ENCODE measurements at regions not wholly inside any gene's neighbourhood (a gene's known extent, or its start where the extent isn't known, plus 50 kb on each side); places are given as distances from the start of the nearest gene placed in this dataset.
A peak's percentile ranks its signal among the peaks of the same experiment; 100 is the strongest.
"Not testable (repeated sequence)": the region's sequence is repeated elsewhere in the genome, so short reads cannot be mapped to it uniquely, and the experiment has no call there.

DNA sequence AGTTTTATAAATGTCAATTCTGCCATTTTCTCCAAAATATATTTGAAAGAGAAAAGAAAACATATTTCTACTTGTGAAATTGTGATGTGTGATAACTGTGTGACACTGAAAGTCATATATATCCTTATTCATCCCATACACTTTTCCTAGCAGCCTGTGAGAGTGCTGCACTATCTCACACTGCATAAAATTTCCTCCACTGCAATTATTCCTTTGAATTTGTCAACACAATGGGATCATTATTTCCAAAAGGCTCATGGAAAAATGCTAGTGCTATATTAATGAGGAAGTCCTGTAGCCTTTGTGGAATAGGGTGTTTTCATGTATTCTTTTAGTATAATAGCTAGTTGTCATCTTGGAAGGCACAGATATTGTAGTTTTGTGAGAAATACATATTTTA, 504.1 kb downstream of the RPL10L start:
- DNase-seq (ENCODE audit: low read depth), result no peak

DNA sequence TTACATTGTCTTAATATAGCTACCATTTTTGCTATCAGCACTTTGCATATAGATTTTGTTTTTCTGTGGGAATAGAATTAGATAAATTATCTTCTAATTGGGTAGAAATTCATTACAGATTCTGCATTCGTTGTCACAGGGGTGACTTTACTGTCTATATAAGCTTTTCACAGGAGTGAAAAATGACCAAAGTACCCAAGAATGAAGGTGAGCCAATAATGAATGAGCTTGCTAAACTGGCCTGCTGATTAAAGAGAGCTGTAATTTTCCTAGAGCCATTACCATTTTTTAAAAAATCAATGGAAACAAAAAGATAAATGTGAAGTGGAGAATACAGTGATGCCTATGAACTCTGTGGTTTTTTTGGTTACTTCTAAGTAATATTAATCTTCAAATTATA, 504.6 kb downstream of the RPL10L start:
- DNase-seq (ENCODE audit: low read depth), result no peak

DNA sequence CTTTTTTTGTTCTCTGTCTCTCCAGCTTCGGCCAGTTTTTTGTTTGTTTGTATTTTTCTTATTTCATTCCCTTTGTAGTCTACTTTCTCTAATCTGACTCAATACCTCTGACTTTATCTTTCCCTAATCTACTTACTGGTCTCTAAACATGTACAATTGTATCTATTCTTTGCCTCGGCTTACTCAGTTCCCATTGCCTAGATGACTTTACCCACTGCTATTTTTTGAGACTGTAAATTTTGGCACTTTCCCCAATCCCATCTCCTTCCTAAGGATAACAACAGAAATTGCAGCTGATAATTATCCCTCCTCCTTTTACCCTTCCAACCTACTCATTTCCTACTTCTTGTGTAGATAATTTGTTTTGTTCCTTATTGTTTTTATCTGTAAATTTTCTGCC, 511.1 kb downstream of the RPL10L start:
- peak; percentile 25 for DNase-seq (ENCODE audit: low read depth)

DNA sequence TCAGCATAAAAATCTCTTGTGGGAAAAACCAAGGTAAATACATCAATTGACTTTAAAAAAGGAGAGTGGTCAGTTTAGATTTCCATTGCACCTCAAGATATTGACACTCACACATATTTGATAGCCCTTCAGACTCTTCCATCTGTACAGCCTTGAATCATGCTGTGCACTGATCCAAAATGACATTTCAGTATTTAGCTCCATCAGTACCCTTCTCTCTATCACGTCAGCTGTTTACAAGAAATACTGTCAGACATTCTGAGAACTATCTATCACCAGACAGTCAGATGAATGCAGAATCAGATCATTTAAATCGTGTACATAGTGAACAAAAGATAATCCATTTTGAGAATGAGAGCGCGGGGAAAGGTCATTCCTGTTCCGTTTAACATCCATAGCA, 511.9 kb downstream of the RPL10L start:
- DNase-seq (ENCODE audit: low read depth), result no peak

DNA sequence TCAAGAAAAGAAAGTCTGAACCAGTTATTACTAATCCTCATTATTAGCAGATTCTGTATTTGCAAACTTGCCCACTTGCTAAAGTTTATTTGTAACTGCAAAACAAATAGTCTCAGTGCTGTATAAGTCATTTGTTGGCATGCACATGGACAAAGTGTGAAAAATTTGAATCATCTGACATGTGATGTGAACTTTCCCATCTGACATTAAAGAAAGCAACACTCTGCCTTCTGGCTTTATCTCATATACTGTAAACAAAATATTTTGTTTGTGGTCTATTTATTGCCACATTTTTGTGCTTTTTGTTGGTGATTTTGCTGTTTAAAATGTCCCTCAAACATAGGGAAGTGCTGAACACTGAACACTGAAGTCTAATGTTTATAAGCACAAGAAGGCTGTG, 513.8 kb downstream of the RPL10L start:
- no peak for DNase-seq (ENCODE audit: low read depth)

DNA sequence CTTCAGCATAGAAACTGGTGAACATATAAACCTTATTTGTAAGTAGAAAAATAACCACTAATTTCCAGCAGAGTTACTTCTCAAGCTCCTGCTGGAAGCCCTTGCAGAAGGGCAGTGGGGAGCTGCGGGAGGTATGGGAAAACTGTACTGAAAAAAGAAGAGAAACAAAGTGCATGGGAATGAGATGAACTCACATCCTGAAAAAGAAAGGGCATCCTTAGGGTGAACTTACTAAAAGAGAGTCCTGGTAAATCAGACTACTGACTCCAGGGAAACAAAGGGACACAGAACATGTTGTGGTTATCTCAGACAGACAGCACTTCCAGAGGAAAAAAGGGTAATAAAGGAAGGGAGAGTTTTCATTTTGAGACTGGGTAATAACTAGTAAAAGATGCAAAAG, 515.1 kb downstream of the RPL10L start:
- DNase-seq (ENCODE audit: low read depth), result no peak

DNA sequence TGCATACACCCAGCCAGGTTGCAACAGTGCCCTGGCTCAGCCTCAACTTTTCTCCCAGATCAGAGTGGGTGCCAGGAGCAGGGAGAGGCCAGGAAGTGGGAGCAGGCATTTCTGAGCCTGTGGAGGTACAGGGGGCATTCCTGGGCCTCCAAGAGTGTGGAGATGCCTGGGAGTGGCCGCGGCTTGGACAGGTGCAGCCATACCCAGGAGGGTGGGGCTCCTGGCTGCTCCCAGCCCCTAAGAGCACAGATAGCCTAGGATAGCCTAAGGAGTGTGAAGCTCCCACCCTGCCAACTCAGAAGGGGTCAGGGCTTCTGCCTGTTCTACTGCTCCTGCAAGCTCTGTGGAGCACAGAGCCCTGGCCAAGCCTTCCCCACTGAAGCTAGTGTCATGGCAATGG, 543.4 kb downstream of the RPL10L start:
- no peak for DNase-seq (ENCODE audit: low read depth)

GRCh38 chr14:46100901-46101300, 550.7 kb downstream of the RPL10L start:
- DNase-seq (ENCODE audit: low read depth), result not testable (repeated sequence)

DNA sequence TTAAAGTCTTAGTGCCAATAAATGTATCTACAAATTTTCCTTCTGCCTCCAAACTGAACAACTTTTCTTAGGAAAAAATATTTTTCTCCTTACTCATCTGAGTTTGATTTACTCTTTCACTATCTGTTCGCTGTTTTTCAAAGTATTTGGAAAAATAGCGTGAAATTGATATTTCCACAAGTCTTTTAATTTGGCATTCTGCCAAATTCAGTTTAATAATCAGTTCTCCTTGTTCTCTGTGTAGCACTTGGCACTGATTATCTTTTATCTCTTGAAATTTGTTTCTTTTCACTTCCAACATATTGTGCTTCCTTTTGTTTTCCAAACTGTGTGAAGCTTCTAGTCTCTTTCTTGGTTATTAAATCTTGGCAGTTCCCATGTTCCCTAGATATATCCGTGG, 559.8 kb downstream of the RPL10L start:
- DNase-seq (ENCODE audit: low read depth), result no peak

DNA sequence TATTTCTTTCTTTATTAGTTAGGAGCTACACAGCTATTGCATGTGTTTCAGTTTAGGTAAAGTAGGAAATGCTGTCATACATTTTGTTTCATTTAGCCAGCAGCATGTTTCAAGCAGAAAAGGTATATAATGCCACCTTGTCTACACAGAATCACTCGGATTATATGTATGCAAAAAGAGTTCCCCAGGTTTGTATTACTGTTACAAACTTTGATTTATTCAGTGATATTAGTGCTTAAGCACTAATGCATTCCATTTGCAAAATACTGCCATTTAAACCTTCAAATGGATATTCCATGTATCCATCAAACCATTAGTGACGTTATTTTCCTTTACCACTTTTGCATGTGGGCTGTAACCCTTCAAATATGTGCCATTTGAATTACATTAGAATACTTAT, 564.0 kb downstream of the RPL10L start:
- no peak for DNase-seq (ENCODE audit: low read depth)

GRCh38 chr14:46074061-46074460, 577.5 kb downstream of the RPL10L start:
- no peak for DNase-seq (ENCODE audit: low read depth)

DNA sequence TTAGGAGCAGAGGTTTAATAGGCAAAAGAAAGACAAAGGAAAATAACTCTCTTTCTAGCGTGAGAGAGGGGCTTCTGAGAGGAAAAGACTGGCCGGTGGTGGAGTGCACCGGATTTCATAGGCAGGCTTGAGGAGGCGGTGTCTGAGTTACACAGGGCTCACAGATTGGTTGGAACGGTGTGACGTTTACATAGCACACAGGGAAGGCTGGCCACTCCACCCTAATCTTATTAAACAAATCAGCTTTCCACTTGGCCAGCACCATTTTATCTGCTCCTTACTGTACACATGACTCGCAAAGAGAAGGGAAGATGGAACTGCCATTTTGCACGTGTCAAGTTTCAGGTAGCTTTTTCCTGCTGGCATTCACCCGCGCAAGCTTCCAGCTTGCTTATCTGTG, 587.7 kb downstream of the RPL10L start:
- peak; percentile 56 for DNase-seq (ENCODE audit: low read depth)

- no peak for DNase-seq (ENCODE audit: low read depth)
Observed at GRCh38 chr14:46058964-46059563, 592.5 kb downstream of the RPL10L start.

- DNase-seq (ENCODE audit: low read depth), result no peak
Observed at GRCh38 chr14:46057799-46058198, 593.8 kb downstream of the RPL10L start.

DNA sequence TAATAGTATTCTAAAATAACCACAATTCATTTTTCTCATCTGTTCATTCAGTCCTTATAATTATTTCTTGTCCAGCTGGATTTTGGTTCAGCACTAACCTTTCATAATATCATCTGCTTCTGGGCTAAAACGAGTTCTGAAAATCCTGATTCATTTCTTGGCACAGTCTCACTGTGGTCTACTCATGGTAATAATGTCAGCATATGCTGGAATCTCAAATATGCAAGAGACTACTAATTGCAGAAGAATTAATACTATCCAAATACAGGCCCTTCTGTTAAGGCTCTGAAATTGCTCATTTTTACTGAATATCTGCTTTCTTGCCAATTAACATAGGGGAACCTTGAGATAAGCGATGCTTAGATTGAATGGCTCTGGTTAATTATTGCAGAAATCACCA, 597.1 kb downstream of the RPL10L start:
- DNase-seq (ENCODE audit: low read depth), result peak; percentile 80

DNA sequence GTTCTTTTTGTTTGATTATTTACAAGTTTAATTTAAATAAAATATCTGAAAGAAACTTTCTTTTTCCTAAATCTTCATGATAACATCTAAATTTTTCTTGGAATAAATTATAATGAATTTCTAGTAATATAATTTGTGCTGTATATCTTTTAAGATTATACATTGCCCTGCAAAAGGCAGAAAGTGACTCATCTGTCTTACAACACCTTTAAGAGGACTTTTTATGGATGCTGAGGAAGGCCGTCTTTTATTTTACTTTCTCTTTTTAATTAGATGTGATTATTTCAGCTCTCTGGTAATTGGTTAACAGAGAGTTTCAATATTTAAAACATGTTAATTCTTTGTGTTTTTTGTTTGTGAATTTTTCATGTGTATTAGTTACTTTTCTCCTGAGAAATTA, 598.4 kb downstream of the RPL10L start:
- no peak for DNase-seq (ENCODE audit: low read depth)

DNA sequence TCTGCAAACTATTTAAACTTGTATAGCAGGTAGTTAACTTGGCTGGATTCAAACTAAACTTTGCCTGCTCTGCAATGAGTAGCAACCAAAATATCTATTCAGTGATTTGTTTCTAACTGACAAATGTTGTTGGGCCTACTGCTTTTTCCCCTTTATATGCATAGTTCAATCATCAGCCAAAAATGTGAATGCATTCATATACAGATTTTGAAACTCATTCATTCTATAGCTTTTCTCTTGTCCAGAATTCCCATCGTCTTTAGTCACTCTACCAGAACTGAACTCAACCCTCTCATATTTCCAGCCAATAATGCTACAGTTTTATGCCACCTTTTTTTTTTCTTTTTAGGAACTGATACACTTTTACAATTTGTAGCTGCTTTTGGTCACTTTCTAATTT, 599.8 kb downstream of the RPL10L start:
- no peak for DNase-seq (ENCODE audit: low read depth)

DNA sequence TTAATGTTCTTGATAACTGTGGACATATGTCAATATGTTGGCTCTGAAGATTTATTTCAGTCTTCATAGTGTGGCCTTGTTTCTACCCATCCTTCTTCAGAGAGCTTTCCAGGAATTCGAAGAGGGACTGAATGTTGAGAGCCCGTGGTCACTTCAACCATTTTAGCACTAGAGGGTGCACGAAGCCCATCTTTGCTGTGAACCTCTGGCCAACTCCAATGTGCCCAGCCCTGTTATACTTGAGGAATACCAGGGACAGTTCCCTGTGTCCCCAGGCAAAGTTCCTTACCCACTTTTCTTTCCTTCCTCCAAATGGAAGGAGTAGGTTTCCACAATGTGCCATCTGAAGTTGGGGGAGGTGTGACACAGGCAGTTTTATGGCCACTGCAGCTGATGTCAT, 603.5 kb downstream of the RPL10L start:
- DNase-seq (ENCODE audit: low read depth), result peak; percentile 94

DNA sequence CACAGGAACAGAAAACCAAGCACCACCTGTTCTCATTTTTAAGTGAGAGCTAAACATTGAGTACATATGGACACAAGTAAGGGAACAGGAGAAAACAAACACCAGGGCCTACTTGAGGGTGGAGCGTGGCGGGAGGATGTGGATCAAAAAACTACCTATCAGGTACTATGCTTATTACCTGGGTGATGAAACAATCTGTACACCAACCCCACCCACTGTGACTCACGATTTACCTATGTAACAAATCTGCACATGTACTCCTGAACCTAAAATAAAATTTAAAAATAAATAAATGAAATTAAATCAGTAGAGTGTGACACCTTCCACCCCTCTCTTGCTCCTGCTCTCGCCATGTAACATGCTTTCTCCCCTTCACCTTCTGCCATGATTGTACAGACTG, 615.5 kb downstream of the RPL10L start:
- no peak for DNase-seq (ENCODE audit: low read depth)

DNA sequence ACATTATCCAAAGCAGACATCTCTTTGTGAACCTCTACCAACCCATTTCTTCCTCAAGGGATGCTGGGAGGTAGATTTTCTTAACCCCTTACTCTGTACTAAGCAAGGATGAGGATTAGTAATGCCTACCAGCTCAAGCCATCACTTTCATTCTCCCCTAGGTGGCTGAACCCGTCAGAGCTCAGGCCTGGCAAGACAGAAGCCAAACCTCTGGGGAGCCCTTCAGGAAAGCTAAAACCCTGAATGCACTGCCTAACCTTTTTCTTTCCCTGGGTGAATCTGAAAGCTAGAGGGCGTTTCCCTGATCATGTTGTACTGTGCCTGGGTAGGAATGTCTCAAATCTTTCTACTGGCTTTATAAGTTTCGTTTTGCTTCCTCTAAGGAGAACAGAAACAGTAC, 617.3 kb downstream of the RPL10L start:
- no peak for DNase-seq (ENCODE audit: low read depth)

GRCh38 chr14:46018846-46019420, 632.6 kb downstream of the RPL10L start:
- DNase-seq (ENCODE audit: low read depth), result no peak

DNA sequence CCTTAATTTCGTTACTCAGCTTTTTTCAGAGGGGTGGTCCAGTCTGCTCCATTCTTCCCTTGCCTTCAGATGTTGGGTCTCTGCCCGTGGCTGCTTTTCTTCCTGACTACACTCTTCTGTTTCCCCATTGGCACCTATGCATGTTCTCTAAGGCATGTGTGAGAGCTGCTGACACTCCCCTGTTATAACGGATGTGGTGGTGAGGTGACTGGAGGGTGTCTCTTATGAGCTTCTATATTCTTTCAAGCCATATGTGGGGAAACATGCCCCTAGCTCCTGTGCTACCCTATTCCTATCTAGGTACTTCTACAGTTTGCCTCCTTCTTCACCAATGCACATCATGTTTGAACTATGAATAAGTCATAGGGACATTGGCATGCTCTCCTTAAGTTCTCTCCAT, 643.2 kb downstream of the RPL10L start:
- DNase-seq (ENCODE audit: low read depth), result peak; percentile 3

DNA sequence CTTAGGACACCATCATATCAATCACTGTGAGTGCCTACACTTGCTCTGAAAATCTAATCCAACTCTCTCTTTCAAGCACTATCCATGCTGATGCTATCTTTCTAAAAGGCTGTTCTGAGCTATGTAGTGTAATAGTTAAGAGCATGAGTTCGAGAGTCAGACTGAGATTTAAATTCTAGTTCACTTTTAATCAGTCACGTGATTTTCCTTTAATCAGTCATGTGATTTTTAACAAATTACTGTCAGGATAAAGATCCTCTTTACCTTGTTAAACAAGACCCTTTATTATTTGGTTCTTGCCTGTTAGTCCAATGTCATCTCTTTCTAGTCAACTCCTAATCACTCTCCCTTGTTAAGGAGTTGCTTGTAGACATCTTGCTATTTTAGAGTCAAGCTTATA, 653.0 kb downstream of the RPL10L start:
- no peak for DNase-seq (ENCODE audit: low read depth)

- no peak for DNase-seq (ENCODE audit: low read depth)
Observed at GRCh38 chr14:45990252-45990651, 661.3 kb downstream of the RPL10L start.
